BJ (cell line): ENCODE measurements at regions not wholly inside any gene's neighbourhood (a gene's known extent, or its start where the extent isn't known, plus 50 kb on each side); places are given as distances from the start of the nearest gene placed in this dataset.

Experiments used
- CTCF ChIA-PET: fragments of 350-600 bp; formaldehyde crosslinking; extraction: SDS; loops from one replicate; lab custom pipeline; 2021; ENCODE audit warnings: antibody characterized with exemption, inconsistent platforms; lab: Yijun Ruan, JAX
- POLR2A ChIA-PET: fragments of 300-600 bp; sonication (Branson Sonifier 250); formaldehyde crosslinking; extraction: SDS; loops from one replicate; lab custom pipeline; 2021; ENCODE audit warnings: antibody characterized with exemption; lab: Charles Lee
- DNase-seq: peaks from one replicate; pipeline ENCODE4 v3.0.0-alpha.2; 2011; ENCODE audit warnings: low read depth
- H3K27me3 ChIP-seq: 2 replicates; pipeline ENCODE4 v1.6.0; 2011; ENCODE audit warnings: low read length; ENCODE audit not compliant: control insufficient read depth, insufficient read depth
- H3K36me3 ChIP-seq: 2 replicates; pipeline ENCODE4 v1.5.1; 2011; ENCODE audit warnings: low read length; ENCODE audit not compliant: control insufficient read depth, insufficient read depth
- H3K4me3 ChIP-seq: 2 replicates; pipeline ENCODE4 v1.5.1; 2011; ENCODE audit warnings: low read depth, mild to moderate bottlenecking, control low read depth, low read length
- TF ChIP-seq, protein P1 (sequence below): IDR thresholded peaks from 2 replicates; pipeline ENCODE4 v1.5.1; 2011; ENCODE audit warnings: low read depth, mild to moderate bottlenecking, control low read depth, inconsistent platforms, low read length, moderate library complexity; ENCODE audit not compliant: insufficient read depth

- DNase-seq = no peak
- CTCF ChIA-PET = interaction anchor here (1.2 kb wide), 1 partner anchor 10 kb away, joined by 3 read pairs; no protein-coding TSS in a partner anchor
- no peaks in the 10 kb centered on the region for H3K36me3 ChIP-seq
Observed at GRCh38 chr11:33588056-33588455, 112.6 kb downstream of the C11orf91 start.

DNA sequence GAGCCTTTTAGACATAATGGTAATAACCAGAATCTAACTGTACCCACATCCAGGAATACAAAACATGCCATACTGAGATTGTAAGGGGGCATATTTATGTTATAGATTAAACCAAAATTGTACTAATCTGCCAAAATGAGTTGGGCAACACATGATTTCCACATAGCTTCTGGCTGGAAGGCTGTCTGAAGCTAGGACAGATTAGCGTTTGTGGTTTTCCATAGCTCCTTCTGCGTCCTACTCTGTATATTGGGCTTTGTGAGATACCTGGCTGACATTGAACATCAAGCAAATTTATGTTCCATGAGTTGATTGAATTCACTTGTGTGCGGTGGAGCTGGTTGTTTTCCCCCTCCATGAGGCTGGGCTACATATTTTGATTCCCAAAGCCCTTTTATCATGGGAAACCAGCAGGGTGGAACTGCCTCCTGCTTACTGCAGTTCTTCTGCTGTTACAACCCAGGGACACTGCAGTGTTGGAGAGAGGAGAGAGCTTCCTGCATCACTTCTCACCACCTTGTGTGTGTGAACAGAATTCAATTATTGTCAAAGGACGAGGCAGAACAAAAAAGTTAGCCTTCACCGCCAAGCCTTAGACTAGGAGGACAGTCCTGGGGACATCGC is 114.9 kb downstream of the C11orf91 start:
- TF ChIP-seq, protein P1, sequence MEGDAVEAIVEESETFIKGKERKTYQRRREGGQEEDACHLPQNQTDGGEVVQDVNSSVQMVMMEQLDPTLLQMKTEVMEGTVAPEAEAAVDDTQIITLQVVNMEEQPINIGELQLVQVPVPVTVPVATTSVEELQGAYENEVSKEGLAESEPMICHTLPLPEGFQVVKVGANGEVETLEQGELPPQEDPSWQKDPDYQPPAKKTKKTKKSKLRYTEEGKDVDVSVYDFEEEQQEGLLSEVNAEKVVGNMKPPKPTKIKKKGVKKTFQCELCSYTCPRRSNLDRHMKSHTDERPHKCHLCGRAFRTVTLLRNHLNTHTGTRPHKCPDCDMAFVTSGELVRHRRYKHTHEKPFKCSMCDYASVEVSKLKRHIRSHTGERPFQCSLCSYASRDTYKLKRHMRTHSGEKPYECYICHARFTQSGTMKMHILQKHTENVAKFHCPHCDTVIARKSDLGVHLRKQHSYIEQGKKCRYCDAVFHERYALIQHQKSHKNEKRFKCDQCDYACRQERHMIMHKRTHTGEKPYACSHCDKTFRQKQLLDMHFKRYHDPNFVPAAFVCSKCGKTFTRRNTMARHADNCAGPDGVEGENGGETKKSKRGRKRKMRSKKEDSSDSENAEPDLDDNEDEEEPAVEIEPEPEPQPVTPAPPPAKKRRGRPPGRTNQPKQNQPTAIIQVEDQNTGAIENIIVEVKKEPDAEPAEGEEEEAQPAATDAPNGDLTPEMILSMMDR = no peak
- ChIA-PET POLR2A (no interaction called here), CTCF (interaction anchor here (0.6 to 1.3 kb wide), 3 partner anchors 9 to 25 kb away, joined by 3 to 6 read pairs (median 3); no protein-coding TSS in a partner anchor)
- Histone ChIP-seq H3K27me3 (no peaks in the 10 kb centered on the region), H3K36me3 (no peaks in the 10 kb centered on the region), H3K4me3 (no peak overlapping the region)
- DNase-seq = no peak

More at GRCh38 chr11:33588056-33588455, 112.6 kb downstream of the C11orf91 start:
- POLR2A ChIA-PET = no interaction called here
- TF ChIP-seq, protein P1 = no peak
- no peak overlapping the region for H3K4me3 ChIP-seq
- no peaks in the 10 kb centered on the region for H3K27me3 ChIP-seq

- no peaks in the 10 kb centered on the region for H3K27me3 ChIP-seq
- DNase-seq = no peak
- TF ChIP-seq, protein P1 = no peak
- CTCF ChIA-PET = no interaction called here
- POLR2A ChIA-PET = no interaction called here
- no peak overlapping the region for H3K4me3 ChIP-seq
- H3K36me3 ChIP-seq = no peaks in the 10 kb centered on the region
Observed at GRCh38 chr11:33582636-33583325, 117.8 kb downstream of the C11orf91 start.

DNA sequence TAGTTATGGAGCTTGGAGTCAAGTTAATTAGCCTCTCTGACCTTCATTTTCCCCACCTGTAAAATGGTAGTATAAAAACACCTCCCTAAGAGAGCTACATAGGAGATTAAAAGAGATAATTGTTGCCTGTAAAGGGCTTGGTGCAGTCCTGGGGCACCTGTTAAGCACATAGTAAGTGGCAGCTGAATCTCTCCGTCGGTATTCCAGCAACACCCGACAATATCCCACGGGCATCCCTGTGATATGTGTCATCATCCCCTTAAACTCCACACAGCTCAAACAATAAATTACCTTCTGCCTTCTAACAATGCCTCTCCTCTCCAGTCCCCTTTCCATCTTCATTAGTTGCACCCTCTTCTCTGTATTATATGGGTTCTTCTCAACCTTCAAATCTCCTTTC is 121.5 kb downstream of the C11orf91 start:
- CTCF ChIA-PET = no interaction called here

GRCh38 chr11:33577204-33577603 is 123.4 kb downstream of the C11orf91 start:
- DNase-seq = no peak
- no peaks in the 10 kb centered on the region; the same call in 1 of the 2 replicates for H3K36me3 ChIP-seq
- ChIA-PET CTCF (no interaction called here), POLR2A (no interaction called here)
- H3K27me3 ChIP-seq = no peaks in the 10 kb centered on the region
- TF ChIP-seq, protein P1 = no peak
- H3K4me3 ChIP-seq = no peak overlapping the region

More for the DNA sequence above, 121.5 kb downstream of the C11orf91 start:
- Histone ChIP-seq H3K36me3 (no peaks in the 10 kb centered on the region; the same call in 1 of the 2 replicates), H3K4me3 (no peak overlapping the region), H3K27me3 (no peaks in the 10 kb centered on the region)
- POLR2A ChIA-PET = interaction anchor here (0.6 kb wide), 1 partner anchor 174 kb away, joined by 7 read pairs; no protein-coding TSS in a partner anchor
- TF ChIP-seq, protein P1 = no peak
- DNase-seq = no peak
